H9 (cell line): ENCODE measurements at regions not wholly inside any gene's neighbourhood (a gene's known extent, or its start where the extent isn't known, plus 50 kb on each side); places are given as distances from the start of the nearest gene placed in this dataset.
"Not testable (repeated sequence)": the region's sequence is repeated elsewhere in the genome, so short reads cannot be mapped to it uniquely, and the experiment has no call there.

Source experiments
- DNase-seq: peaks from one replicate; pipeline ENCODE4 v3.0.0-alpha.2; 2017
- H2AFZ ChIP-seq: one replicate; pipeline ENCODE4 v1.6.1; 2013; ENCODE audit warnings: mild to moderate bottlenecking, low read length, control low read depth, moderate library complexity
- H2AK5ac ChIP-seq: 2 replicates; pipeline ENCODE4 v1.6.1; 2013; ENCODE audit warnings: low read length, control low read depth, mixed read lengths; ENCODE audit not compliant: insufficient read length
- H2BK120ac ChIP-seq: one replicate; pipeline ENCODE4 v1.6.1; 2013; ENCODE audit warnings: low read depth, mild to moderate bottlenecking, low read length, control low read depth, inconsistent platforms; ENCODE audit not compliant: poor library complexity, severe bottlenecking
- H2BK12ac ChIP-seq: 2 replicates; pipeline ENCODE4 v1.6.1; 2013; ENCODE audit warnings: low read length, control low read depth, mixed read lengths, low read depth; ENCODE audit not compliant: insufficient read length
- H2BK15ac ChIP-seq: 2 replicates; pipeline ENCODE4 v1.6.1; 2013; ENCODE audit warnings: low read depth, low read length, control low read depth
- H2BK20ac ChIP-seq: one replicate; pipeline ENCODE4 v1.6.1; 2013; ENCODE audit warnings: low read depth, mild to moderate bottlenecking, low read length, control low read depth, inconsistent platforms; ENCODE audit not compliant: poor library complexity, severe bottlenecking
- H2BK5ac ChIP-seq: 2 replicates; pipeline ENCODE4 v1.6.1; 2013; ENCODE audit warnings: low read length, control low read depth, mixed read lengths; ENCODE audit not compliant: insufficient read length
- H3K14ac ChIP-seq: 2 replicates; pipeline ENCODE4 v1.6.1; 2013; ENCODE audit warnings: low read length, control low read depth; ENCODE audit not compliant: insufficient read depth
- H3K18ac ChIP-seq: 2 replicates; pipeline ENCODE4 v1.6.1; 2013; ENCODE audit warnings: low read depth, mild to moderate bottlenecking, mixed read lengths, low read length, control low read depth; ENCODE audit not compliant: insufficient read length
- H3K23ac ChIP-seq: 2 replicates; pipeline ENCODE4 v1.6.1; 2013; ENCODE audit warnings: low read length, control low read depth, mixed read lengths, low read depth; ENCODE audit not compliant: insufficient read length
- H3K23me2 ChIP-seq: 2 replicates; pipeline ENCODE4 v1.6.1; 2013; ENCODE audit warnings: low read depth, mild to moderate bottlenecking, mixed read lengths, low read length, control low read depth; ENCODE audit not compliant: insufficient read length, poor library complexity, severe bottlenecking
- H3K27ac ChIP-seq: 2 replicates; pipeline ENCODE4 v1.5.1; 2013; ENCODE audit warnings: low read length, control low read depth, mixed read lengths, low read depth; ENCODE audit not compliant: insufficient read length
- H3K27me3 ChIP-seq: 2 replicates; pipeline ENCODE4 v1.6.1; 2013; ENCODE audit warnings: low read length, control low read depth, inconsistent platforms; ENCODE audit not compliant: insufficient read depth
- H3K4ac ChIP-seq: 2 replicates; pipeline ENCODE4 v1.6.1; 2013; ENCODE audit warnings: low read depth, mild to moderate bottlenecking, control low read depth, inconsistent platforms, low read length, moderate library complexity
- H3K4me1 ChIP-seq: 2 replicates; pipeline ENCODE4 v1.6.1; 2013; ENCODE audit warnings: low read length, control low read depth, inconsistent platforms; ENCODE audit not compliant: insufficient read depth
- H3K4me2 ChIP-seq: 2 replicates; pipeline ENCODE4 v1.6.1; 2013; ENCODE audit warnings: low read length, control low read depth, mixed read lengths; ENCODE audit not compliant: insufficient read length, insufficient read depth
- H3K56ac ChIP-seq: 2 replicates; pipeline ENCODE4 v1.6.1; 2013; ENCODE audit warnings: low read depth, mild to moderate bottlenecking, mixed read lengths, low read length, control low read depth; ENCODE audit not compliant: insufficient read length
- H3K79me1 ChIP-seq: 2 replicates; pipeline ENCODE4 v1.6.1; 2013; ENCODE audit warnings: low read depth, mild to moderate bottlenecking, moderate library complexity, low read length, control low read depth, inconsistent platforms; ENCODE audit not compliant: insufficient read depth, poor library complexity, severe bottlenecking
- H3K79me2 ChIP-seq: 2 replicates; pipeline ENCODE4 v1.6.1; 2013; ENCODE audit warnings: low read length, control low read depth, inconsistent platforms; ENCODE audit not compliant: insufficient read depth
- H3K9ac ChIP-seq: 2 replicates; pipeline ENCODE4 v1.6.1; 2013; ENCODE audit warnings: low read length, control low read depth, mixed read lengths; ENCODE audit not compliant: insufficient read length; ENCODE audit errors: extremely low read depth
- H3K9me3 ChIP-seq: one replicate; pipeline ENCODE4 v1.6.1; 2013; ENCODE audit warnings: low read depth, low read length, inconsistent platforms; ENCODE audit not compliant: control insufficient read depth
- H3T11ph ChIP-seq: one replicate; pipeline ENCODE4 v1.6.1; 2013; ENCODE audit warnings: mild to moderate bottlenecking, low read length, control low read depth, inconsistent platforms
- H4K20me1 ChIP-seq: one replicate; pipeline ENCODE4 v1.6.1; 2013; ENCODE audit not compliant: control insufficient read depth, insufficient read length, insufficient read depth
- H4K5ac ChIP-seq: 2 replicates; pipeline ENCODE4 v1.6.1; 2013; ENCODE audit warnings: low read depth, mild to moderate bottlenecking, mixed read lengths, low read length, control low read depth; ENCODE audit not compliant: insufficient read length
- H4K8ac ChIP-seq: replicated peaks from 2 replicates; pipeline ENCODE4 v1.6.1; 2013; ENCODE audit warnings: low read length, control low read depth, mixed read lengths, low read depth; ENCODE audit not compliant: insufficient read length
- H4K91ac ChIP-seq: 2 replicates; pipeline ENCODE4 v1.6.1; 2013; ENCODE audit warnings: low read depth, mild to moderate bottlenecking, moderate library complexity, mixed read lengths, low read length, control low read depth; ENCODE audit not compliant: insufficient read length
- H3K27ac Mint-ChIP-seq, 3 experiments: 2 replicates in 2 of 3; 3 replicates in 1 of 3; pipeline ENCODE4 v1.8.0; 2020 to 2021; ENCODE audit warnings: mixed read lengths in 3 of 3, mild to moderate bottlenecking in 1 of 3, moderate library complexity in 1 of 3
- H3K27me3 Mint-ChIP-seq: 2 replicates; pipeline ENCODE4 v1.8.0; 2021; ENCODE audit warnings: low read depth, mild to moderate bottlenecking, moderate library complexity, mixed read lengths
- H3K36me3 Mint-ChIP-seq, 3 experiments: 2 replicates in 2 of 3; 3 replicates in 1 of 3; pipeline ENCODE4 v1.8.0; 2020 to 2021; ENCODE audit warnings: low read depth in 3 of 3, mixed read lengths in 3 of 3; ENCODE audit not compliant: insufficient read depth in 1 of 3
- H3K4me1 Mint-ChIP-seq, 2 experiments: 2 replicates each; pipeline ENCODE4 v1.8.0; 2020; ENCODE audit warnings: mixed read lengths in 2 of 2
- H3K4me3 Mint-ChIP-seq, 2 experiments: 2 replicates in 1 of 2; 3 replicates in 1 of 2; pipeline ENCODE4 v1.8.0; 2020 to 2021; ENCODE audit warnings: mild to moderate bottlenecking in 2 of 2, mixed read lengths in 2 of 2, moderate library complexity in 1 of 2
- H3K9me3 Mint-ChIP-seq, 2 experiments: 2 replicates in 1 of 2; 3 replicates in 1 of 2; pipeline ENCODE4 v1.8.0; 2020; ENCODE audit warnings: mild to moderate bottlenecking in 2 of 2, mixed read lengths in 2 of 2, moderate library complexity in 1 of 2
- CTCF ChIP-seq: fragments of 200-600 bp; sonication (generic); conservative IDR thresholded peaks from 3 replicates; pipeline ENCODE4 v1.8.0; 2021; ENCODE audit warnings: antibody characterized with exemption, mild to moderate bottlenecking
- WGBS: extraction: QIAGEN DNeasy Blood & Tissue Kit; methylation state at CpG from one replicate; pipeline ENCODE4 v1.1.7; 2013; ENCODE audit warnings: missing lambda C conversion rate, low lambda C conversion rate, mixed read lengths; ENCODE audit not compliant: insufficient read length; ENCODE audit errors: extremely low coverage; 5-methylcytosine and 5-hydroxymethylcytosine counted together

GRCh38 chr10:61580608-61581007, 82.1 kb upstream of the CABCOCO1 start:
- H4K8ac ChIP-seq: no peak overlapping the region
- Mint-ChIP-seq H3K4me1 (peaks cover 8 to 13% of the 10 kb centered on the region in 2 experiments), H3K27me3 (peaks cover 1% of the 10 kb centered on the region; the same call in 1 of the 2 replicates), H3K4me3 (no peak overlapping the region), H3K27ac (no peak overlapping the region; a peak in 1 of 7 replicates), H3K9me3 (no peaks in the 10 kb centered on the region; a peak in 1 of 5 replicates), H3K36me3 (no peaks in the 10 kb centered on the region)
- 0 out of 2 replicates have a peak, but pooled peaks cover 2% of the 10 kb centered on the region for H3K4me1 ChIP-seq
- no peak overlapping the region for H2BK15ac ChIP-seq
- H4K91ac ChIP-seq: no peak overlapping the region
- no peaks in the 10 kb centered on the region for H3K27me3 ChIP-seq
- no peak overlapping the region for H3K18ac ChIP-seq
- H3K9ac ChIP-seq: no peak overlapping the region
- no peak overlapping the region for H2BK5ac ChIP-seq
- no peak overlapping the region for H3K27ac ChIP-seq
- H3K4me2 ChIP-seq: no peak overlapping the region
- H2AK5ac ChIP-seq: no peak overlapping the region
- no peak overlapping the region for H3T11ph ChIP-seq
- H3K56ac ChIP-seq: no peak overlapping the region
- no peak overlapping the region for H3K14ac ChIP-seq
- no peaks in the 10 kb centered on the region for H3K79me1 ChIP-seq
- H3K23ac ChIP-seq: no peak overlapping the region
- no peak overlapping the region for H2BK20ac ChIP-seq
- H3K79me2 ChIP-seq: no peaks in the 10 kb centered on the region
- H3K23me2 ChIP-seq: no peaks in the 10 kb centered on the region
- no CpG with 5 or more reads among the region's 4 CpGs for WGBS
- no peaks in the 10 kb centered on the region for H3K9me3 ChIP-seq
- no peaks in the 10 kb centered on the region for H4K20me1 ChIP-seq
- no peak overlapping the region for H2BK120ac ChIP-seq
- no peak overlapping the region for H4K5ac ChIP-seq
- no peak overlapping the region for H2BK12ac ChIP-seq
- no peak overlapping the region for H2AFZ ChIP-seq
- H3K4ac ChIP-seq: no peak overlapping the region
- DNase-seq: no peak
- no peak for TF ChIP-seq CTCF

- not testable (repeated sequence) for H3K4me3 Mint-ChIP-seq, DNase-seq, H3T11ph ChIP-seq, H3K9me3 ChIP-seq, H2BK120ac ChIP-seq, H3K9ac ChIP-seq, H3K27ac Mint-ChIP-seq, H3K14ac ChIP-seq, H2AK5ac ChIP-seq, H2BK15ac ChIP-seq, H3K27ac ChIP-seq, H2BK12ac ChIP-seq, H3K27me3 Mint-ChIP-seq, H3K79me1 ChIP-seq, H3K27me3 ChIP-seq, H3K56ac ChIP-seq, H4K20me1 ChIP-seq, H3K18ac ChIP-seq, H3K23ac ChIP-seq, H2BK20ac ChIP-seq, H3K4me1 Mint-ChIP-seq, H3K4me2 ChIP-seq, H3K79me2 ChIP-seq, H2BK5ac ChIP-seq, H3K4ac ChIP-seq, H4K5ac ChIP-seq, H4K8ac ChIP-seq, H3K4me1 ChIP-seq, H2AFZ ChIP-seq, H3K23me2 ChIP-seq, H4K91ac ChIP-seq
- Mint-ChIP-seq H3K36me3 (peaks cover 10 to 13% (median 10%) of the 10 kb centered on the region in 3 experiments), H3K9me3 (peaks cover 12 to 18% of the 10 kb centered on the region in 2 experiments)
- WGBS: no CpG with 5 or more reads among the region's 4 CpGs
These were observed 92.5 kb upstream of the CABCOCO1 start for GRCh38 chr10:61570204-61570603.
